Stimulated activated memory B cell treated with anti-CD40 and anti-IgM and Interleukin-4, amounts not matched to agents 10 μg/mL and 1 μg/mL and 100 μg/mL, for 72 hours (primary cell): ENCODE measurements at regions not wholly inside any gene's neighbourhood (a gene's known extent, or its start where the extent isn't known, plus 50 kb on each side); places are given as distances from the start of the nearest gene placed in this dataset.

Experiments
- ATAC-seq: fragments of 150-1000 bp; cut with Tn5 transposase; 2 replicates; pipeline ENCODE4 v1.10.0; 2021
- H3K27ac Mint-ChIP-seq: one replicate; pipeline ENCODE4 v1.8.0; 2022; ENCODE audit warnings: mild to moderate bottlenecking, mixed read lengths
- H3K27me3 Mint-ChIP-seq: one replicate; pipeline ENCODE4 v1.8.0; 2022; ENCODE audit warnings: mixed read lengths
- H3K36me3 Mint-ChIP-seq: one replicate; pipeline ENCODE4 v1.8.0; 2022; ENCODE audit warnings: mixed read lengths
- H3K4me1 Mint-ChIP-seq: one replicate; pipeline ENCODE4 v1.8.0; 2022; ENCODE audit warnings: mixed read lengths
- H3K4me3 Mint-ChIP-seq: one replicate; pipeline ENCODE4 v1.8.0; 2022; ENCODE audit warnings: mild to moderate bottlenecking, moderate library complexity, mixed read lengths
- H3K9me3 Mint-ChIP-seq: one replicate; pipeline ENCODE4 v1.8.0; 2022; ENCODE audit warnings: mixed read lengths

DNA sequence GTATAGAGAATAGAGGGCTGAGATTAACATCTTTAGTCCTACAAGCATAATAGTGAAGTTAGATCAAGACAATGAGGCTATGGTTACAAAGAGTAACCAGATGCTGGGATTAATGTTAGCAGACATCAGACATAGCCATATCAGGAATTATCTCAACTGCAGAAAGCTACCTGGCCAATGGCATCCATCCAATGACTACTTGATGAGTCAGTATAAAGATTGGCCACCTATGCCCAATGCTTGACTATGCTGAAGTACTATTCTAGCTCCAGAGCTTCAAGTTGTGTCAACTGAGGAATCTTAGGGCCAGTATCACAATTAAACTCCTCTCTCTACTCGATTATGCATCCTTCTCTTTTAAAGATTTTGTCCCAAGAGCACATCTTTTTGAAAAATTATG, 541.4 kb downstream of the PRELID2 start:
- no peaks in the 10 kb centered on the region for H3K4me1 Mint-ChIP-seq
- no peaks in the 10 kb centered on the region for H3K27me3 Mint-ChIP-seq
- H3K4me3 Mint-ChIP-seq: no peak overlapping the region
- peaks cover 3% of the 10 kb centered on the region for H3K9me3 Mint-ChIP-seq
- no peaks in the 10 kb centered on the region for H3K36me3 Mint-ChIP-seq
- no peak overlapping the region for H3K27ac Mint-ChIP-seq
- no peak for ATAC-seq

DNA sequence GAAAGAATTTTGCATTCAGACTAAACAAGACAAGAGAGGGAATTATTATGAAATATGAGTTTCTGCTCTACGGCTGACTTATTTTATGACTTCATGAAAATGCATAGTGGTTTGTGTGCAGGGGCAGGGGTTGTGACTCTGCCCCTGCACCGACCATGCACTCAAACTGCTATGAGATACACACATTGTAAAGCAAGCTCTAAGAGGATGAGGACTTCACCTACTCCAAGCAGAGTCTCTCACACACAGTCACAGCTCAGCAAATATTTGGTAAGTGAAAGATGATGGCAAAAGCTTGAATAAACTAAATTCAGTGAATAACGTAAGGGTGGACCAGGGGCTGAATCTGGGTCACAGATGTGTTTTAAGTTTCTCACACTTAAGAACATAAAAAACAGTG, 542.9 kb downstream of the PRELID2 start:
- ATAC-seq: no peak
- H3K27me3 Mint-ChIP-seq: no peaks in the 10 kb centered on the region
- no peaks in the 10 kb centered on the region for H3K36me3 Mint-ChIP-seq
- no peaks in the 10 kb centered on the region for H3K4me1 Mint-ChIP-seq
- H3K4me3 Mint-ChIP-seq: no peak overlapping the region
- H3K9me3 Mint-ChIP-seq: peaks cover 3% of the 10 kb centered on the region
- H3K27ac Mint-ChIP-seq: no peak overlapping the region

DNA sequence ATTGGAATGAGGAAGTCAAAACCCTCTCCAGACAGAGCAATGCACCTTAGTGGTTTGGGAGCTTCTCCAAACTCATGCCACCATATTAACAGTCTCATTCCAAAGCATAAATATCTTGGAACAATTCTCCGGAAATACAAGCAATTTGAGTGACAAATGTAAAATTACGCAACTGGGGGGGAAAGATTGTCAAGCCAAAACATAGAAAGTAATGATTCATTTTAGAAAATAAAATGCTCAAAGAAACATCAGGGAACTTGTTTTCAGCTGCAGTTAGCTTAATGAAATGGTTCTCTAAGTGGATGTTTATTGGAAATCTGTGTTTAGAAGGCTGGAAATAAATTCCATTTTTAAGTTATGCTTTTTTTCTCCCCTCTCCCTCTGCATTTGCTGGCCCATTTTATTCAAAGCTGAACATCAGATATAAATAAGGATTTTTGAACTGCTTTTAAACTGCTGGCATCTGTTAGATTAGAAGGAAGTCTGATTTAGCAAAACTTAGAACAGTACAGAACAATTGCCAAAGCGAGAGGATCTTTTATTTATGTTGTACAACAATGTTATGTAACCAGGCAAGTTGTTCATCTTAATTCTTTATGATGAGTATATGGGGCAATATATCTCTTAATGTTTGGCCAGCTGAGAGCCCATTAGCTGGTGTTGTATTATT, 551.9 kb downstream of the PRELID2 start:
- H3K9me3 Mint-ChIP-seq: no peaks in the 10 kb centered on the region
- no peak overlapping the region for H3K4me3 Mint-ChIP-seq
- ATAC-seq: no peak
- no peaks in the 10 kb centered on the region for H3K4me1 Mint-ChIP-seq
- no peaks in the 10 kb centered on the region for H3K27me3 Mint-ChIP-seq
- no peaks in the 10 kb centered on the region for H3K36me3 Mint-ChIP-seq
- H3K27ac Mint-ChIP-seq: no peak overlapping the region

DNA sequence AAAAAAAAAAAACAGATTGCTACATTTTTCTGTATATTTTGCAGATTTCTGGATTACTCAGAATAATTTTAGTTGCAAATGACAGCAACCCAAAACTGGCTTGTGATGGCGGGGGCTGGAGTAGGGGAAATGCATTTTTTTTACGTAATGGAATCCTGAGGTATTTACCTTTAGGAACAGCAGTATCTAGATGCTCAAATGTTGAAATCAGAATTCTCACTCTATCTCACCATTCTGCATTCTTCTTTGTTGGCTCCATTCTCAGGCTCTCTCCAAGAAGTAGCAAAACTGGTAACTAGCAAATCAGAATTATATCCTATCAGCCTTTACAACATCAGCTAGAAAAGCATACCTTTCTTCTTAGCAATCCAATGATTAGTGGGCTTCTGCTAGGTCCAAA, 554.3 kb downstream of the PRELID2 start:
- Mint-ChIP-seq H3K36me3 (no peaks in the 10 kb centered on the region), H3K27ac (no peak overlapping the region), H3K4me1 (no peaks in the 10 kb centered on the region), H3K4me3 (no peak overlapping the region), H3K9me3 (no peaks in the 10 kb centered on the region), H3K27me3 (no peaks in the 10 kb centered on the region)
- ATAC-seq: no peak

DNA sequence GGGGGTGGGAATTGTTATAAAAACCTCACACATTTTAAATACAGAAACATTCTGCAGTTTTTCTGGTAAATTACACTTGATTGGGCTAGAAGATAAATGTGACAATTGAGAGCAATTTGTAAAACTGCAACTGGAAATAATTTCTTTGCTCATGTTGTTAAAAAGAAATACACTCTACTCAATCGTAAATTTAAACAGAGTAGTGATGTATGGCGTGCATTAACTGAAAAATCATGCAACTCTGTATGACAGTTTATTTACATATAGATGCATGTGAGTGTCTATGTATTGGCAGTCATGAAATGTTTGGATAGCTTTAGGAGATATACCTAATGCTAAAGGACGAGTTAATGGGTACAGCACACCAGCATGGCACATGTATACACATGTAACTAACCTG, 554.9 kb downstream of the PRELID2 start:
- Mint-ChIP-seq H3K36me3 (no peaks in the 10 kb centered on the region), H3K4me3 (no peak overlapping the region)
- no peak for ATAC-seq

DNA sequence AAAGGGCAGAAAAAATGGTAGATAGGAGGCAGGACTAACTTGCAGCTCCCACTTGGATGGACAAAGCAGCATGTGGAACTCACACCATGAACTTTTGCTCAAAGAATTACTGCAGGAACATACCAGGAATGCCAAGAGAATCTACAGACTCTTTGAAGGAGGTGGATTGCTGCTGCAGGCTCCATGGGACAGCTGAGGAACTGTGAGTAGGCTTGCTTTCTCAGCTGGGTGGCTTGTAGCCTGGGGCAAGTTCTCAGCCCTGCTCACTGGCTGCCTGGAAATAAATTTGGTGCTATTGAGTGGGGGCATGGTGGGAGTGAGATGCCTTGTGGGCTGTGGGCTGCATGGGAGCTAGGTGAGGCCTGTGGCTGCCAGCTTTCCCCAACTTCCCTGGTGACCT, 574.5 kb downstream of the PRELID2 start:
- H3K9me3 Mint-ChIP-seq: peaks cover 4% of the 10 kb centered on the region
- no peaks in the 10 kb centered on the region for H3K27me3 Mint-ChIP-seq
- H3K4me3 Mint-ChIP-seq: no peak overlapping the region
- H3K36me3 Mint-ChIP-seq: no peaks in the 10 kb centered on the region
- no peaks in the 10 kb centered on the region for H3K4me1 Mint-ChIP-seq
- H3K27ac Mint-ChIP-seq: no peak overlapping the region
- ATAC-seq: no peak

More for the DNA sequence above, 554.9 kb downstream of the PRELID2 start:
- no peaks in the 10 kb centered on the region for H3K27me3 Mint-ChIP-seq
- no peaks in the 10 kb centered on the region for H3K9me3 Mint-ChIP-seq
- H3K27ac Mint-ChIP-seq: no peak overlapping the region
- no peaks in the 10 kb centered on the region for H3K4me1 Mint-ChIP-seq

DNA sequence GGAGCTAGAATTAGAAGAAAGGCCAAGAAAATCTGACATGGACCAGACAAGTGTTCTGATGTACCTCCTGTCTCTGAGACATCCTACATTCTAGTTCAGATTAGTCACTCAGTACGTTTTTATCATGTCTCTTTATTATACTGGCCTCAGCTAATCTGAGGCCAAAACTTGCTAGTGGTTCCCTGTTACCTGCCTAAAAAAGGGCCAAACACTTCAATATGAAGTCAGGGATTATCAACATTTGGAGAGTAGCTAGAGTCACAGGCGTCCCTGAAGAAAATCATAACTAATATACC, 587.4 kb downstream of the PRELID2 start:
- Mint-ChIP-seq H3K4me1 (no peaks in the 10 kb centered on the region), H3K9me3 (no peaks in the 10 kb centered on the region), H3K27ac (no peak overlapping the region), H3K27me3 (no peaks in the 10 kb centered on the region), H3K4me3 (no peak overlapping the region), H3K36me3 (no peaks in the 10 kb centered on the region)
- no peak for ATAC-seq

DNA sequence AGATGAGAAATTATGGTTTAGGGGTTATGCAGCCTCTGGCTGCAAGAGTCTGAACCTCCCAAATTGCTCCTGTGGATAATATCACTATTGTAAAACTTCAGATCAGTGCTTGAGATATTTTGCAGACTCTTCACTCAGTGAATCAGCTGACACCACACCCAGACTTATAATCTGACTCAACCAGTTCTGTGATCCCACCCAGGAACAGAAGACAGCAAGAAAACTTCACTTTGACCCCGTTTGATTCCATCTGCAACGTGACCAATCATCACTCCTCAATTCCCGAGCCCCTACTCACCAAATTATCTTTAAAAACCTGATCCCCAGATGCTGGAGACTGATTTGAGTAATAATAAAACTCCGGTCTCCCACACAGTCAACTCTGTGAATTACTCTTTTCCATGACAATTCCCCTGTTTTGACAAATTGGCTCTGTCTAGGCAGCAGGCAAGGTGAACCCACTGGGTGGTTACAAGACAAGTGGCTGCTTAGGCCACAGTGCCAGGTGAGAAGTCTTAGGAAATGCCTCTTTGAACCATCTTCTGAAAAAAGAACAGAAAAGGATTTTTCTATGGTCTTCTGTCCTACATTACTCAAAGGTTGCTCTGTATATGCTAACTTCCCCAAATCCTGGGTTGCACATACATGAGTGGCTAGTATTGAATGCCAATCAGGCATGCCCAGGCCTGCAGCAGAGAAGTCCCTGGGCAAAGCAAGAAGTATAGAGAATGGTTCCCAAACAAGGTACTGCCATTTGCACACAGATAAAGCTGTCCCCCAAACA, 588.0 kb downstream of the PRELID2 start:
- Mint-ChIP-seq H3K4me3 (no peak overlapping the region), H3K27ac (no peak overlapping the region), H3K27me3 (no peaks in the 10 kb centered on the region), H3K4me1 (no peaks in the 10 kb centered on the region), H3K36me3 (no peaks in the 10 kb centered on the region), H3K9me3 (no peaks in the 10 kb centered on the region)
- no peak for ATAC-seq

DNA sequence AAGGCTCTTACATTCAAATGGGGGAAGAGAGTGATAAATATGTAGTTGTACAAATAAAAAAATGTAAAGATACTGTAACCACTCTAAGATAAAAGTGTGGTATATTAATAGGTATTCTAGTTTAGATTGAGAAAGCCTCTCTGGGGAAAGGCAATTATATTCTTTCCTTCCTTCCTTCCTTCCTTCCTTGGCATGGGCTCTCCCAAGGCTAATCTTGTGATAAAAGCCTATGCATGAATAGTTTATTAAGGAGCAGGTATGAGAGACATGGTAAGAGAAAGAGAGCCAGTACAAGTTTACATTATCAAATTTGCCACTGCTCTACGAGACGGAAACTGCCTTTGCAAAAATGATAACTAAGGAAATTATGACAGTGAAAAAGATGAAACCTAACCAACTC, 588.8 kb downstream of the PRELID2 start:
- no peaks in the 10 kb centered on the region for H3K36me3 Mint-ChIP-seq
- no peaks in the 10 kb centered on the region for H3K4me1 Mint-ChIP-seq
- no peak for ATAC-seq
- no peak overlapping the region for H3K4me3 Mint-ChIP-seq
- no peaks in the 10 kb centered on the region for H3K9me3 Mint-ChIP-seq
- H3K27me3 Mint-ChIP-seq: no peaks in the 10 kb centered on the region
- no peak overlapping the region for H3K27ac Mint-ChIP-seq

DNA sequence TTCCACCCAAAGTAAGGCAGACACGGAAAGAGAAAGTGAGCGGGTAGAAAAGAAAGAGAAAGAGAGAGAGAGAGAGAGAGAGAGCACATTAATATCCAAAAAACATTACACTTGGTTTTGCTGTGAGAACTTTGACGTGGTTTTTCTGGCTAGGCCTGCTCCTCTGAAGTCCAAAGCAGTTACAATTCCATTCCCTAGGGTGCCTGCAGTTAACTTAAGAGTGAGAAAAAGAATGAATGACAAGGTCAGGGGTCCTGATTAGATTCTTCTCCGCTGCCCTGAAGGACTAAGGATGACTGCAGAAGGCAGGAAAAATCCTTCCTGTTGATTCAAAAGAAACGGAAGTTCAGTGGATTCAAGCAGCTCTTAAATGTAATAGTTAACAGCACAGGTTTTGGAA, 589.8 kb downstream of the PRELID2 start:
- Mint-ChIP-seq H3K27me3 (no peaks in the 10 kb centered on the region), H3K27ac (no peak overlapping the region), H3K36me3 (no peaks in the 10 kb centered on the region), H3K4me3 (no peak overlapping the region), H3K9me3 (no peaks in the 10 kb centered on the region), H3K4me1 (no peaks in the 10 kb centered on the region)
- no peak for ATAC-seq

DNA sequence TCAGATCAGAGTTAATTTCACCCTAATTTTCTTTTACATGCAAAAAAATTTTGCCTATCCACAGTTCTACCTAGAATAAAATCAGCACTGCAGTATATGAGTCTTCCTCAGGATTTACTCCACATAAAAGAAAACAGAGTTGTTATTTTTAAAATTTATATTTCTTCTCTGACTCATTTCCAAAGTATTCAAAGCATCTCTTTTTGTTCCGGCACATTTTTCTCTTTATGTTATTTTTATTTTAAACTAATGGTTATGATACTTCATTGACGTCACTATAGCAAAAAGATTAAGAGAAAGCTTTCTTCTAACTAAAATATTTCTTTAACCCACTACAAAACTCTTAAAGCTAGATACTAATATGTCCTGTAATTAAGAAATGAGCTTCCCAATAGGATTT, 590.4 kb downstream of the PRELID2 start:
- Mint-ChIP-seq H3K36me3 (no peaks in the 10 kb centered on the region), H3K4me1 (no peaks in the 10 kb centered on the region), H3K27ac (no peak overlapping the region), H3K4me3 (no peak overlapping the region), H3K27me3 (no peaks in the 10 kb centered on the region), H3K9me3 (no peaks in the 10 kb centered on the region)
- ATAC-seq: no peak

DNA sequence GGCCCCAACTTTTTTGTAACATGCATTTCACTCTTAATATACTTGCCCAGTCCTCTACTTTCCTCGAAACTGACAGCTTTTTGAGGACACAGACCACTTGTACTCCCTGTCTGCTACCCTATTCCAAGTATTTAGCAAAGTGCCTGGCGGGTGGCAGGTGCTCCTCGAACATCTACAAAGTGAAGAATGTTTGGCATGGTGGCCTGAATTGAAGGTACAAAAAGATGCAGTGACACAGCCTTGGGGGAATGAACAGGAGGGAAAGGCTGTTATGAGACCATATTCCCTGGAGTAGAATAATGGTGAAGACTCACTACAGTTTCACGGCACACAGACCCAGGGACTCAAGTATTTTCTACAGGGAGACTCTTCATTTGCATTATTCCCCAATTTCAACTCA, 590.9 kb downstream of the PRELID2 start:
- Mint-ChIP-seq H3K27me3 (no peaks in the 10 kb centered on the region), H3K9me3 (no peaks in the 10 kb centered on the region), H3K4me3 (no peak overlapping the region), H3K27ac (no peak overlapping the region), H3K36me3 (no peaks in the 10 kb centered on the region), H3K4me1 (no peaks in the 10 kb centered on the region)
- no peak for ATAC-seq

DNA sequence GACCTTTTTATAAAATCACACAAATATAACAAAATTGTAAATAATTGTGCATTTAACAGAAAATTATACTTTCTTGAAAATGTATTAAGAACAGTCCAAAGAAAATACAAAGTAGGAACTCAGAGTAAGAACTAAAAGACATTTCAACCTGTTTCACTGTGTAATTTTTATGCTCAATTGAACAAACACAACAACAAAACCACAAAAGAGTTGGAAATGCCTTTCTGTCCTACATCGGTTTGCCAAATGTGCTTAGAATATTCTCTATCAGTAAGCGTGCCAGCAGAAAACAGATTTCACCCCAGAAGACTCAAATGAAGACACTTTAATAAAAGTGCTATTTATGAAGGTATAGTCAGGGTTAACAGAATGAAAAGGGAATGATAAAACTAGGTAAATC, 592.1 kb downstream of the PRELID2 start:
- Mint-ChIP-seq H3K4me3 (no peak overlapping the region), H3K9me3 (no peaks in the 10 kb centered on the region), H3K27me3 (peaks cover 8% of the 10 kb centered on the region), H3K4me1 (no peaks in the 10 kb centered on the region), H3K27ac (no peak overlapping the region), H3K36me3 (no peaks in the 10 kb centered on the region)
- no peak for ATAC-seq

DNA sequence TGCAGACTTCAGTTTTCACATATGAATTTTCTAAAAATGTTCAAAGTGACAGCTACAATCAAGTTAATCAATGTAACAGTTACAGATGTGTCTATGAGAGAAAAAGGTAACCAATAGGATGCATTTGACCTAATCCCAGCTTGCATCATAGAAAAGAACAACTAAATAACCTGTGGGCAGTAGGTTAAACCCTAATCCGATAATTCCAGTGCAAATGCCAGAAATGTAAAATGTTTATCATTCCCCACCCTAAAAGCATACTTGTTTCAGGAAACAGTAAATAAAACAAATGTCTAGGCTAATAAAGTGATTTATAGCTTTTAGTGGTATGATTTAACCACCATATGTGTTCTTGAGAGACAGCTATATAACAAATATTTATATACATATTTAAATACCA, 592.6 kb downstream of the PRELID2 start:
- H3K27ac Mint-ChIP-seq: no peak overlapping the region
- H3K36me3 Mint-ChIP-seq: no peaks in the 10 kb centered on the region
- peaks cover 8% of the 10 kb centered on the region for H3K27me3 Mint-ChIP-seq
- H3K4me1 Mint-ChIP-seq: no peaks in the 10 kb centered on the region
- no peak overlapping the region for H3K4me3 Mint-ChIP-seq
- no peak for ATAC-seq
- H3K9me3 Mint-ChIP-seq: no peaks in the 10 kb centered on the region

DNA sequence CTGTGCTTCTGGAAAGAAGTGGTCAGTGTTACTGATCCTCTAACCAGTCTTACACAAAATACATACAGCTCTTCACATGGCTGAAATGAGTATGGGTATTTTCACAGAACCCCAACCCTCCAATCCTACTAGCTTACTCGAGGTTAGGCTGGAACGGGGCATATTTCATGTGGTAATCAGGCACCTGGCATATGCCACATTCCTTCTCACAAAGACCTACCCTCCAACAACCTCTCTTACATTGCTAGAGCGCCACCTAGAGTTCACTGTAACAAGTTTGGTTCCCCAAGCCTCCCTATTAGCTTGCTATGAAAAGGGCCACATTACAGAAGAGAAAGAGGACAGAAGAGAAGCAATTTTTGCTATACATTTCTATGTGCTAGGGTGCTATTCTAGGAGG, 597.3 kb downstream of the PRELID2 start:
- Mint-ChIP-seq H3K36me3 (no peaks in the 10 kb centered on the region), H3K9me3 (no peaks in the 10 kb centered on the region), H3K4me1 (no peaks in the 10 kb centered on the region), H3K27ac (no peak overlapping the region), H3K4me3 (no peak overlapping the region), H3K27me3 (peaks cover 8% of the 10 kb centered on the region)
- ATAC-seq: no peak

DNA sequence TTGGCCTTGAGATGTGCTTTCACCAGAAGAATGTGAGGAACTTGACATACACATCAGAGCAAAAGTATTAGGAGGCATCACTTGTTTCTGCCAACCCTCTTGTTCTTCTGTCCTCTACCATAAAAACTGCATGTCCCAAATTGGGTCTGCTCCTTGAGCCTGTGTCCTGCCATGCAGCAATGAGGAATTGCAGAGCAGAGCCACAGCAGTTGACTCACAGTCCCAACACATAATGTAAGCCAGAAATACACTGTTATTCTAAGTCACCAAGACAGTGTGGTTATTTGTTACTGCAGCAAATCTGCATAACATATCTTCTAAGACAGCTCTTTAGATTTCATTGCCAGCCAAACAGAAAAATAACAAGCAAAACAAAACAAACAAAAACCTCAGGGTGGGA, 598.2 kb downstream of the PRELID2 start:
- ATAC-seq: no peak
- Mint-ChIP-seq H3K9me3 (no peaks in the 10 kb centered on the region), H3K4me3 (no peak overlapping the region), H3K27me3 (peaks cover 8% of the 10 kb centered on the region), H3K36me3 (no peaks in the 10 kb centered on the region), H3K4me1 (no peaks in the 10 kb centered on the region), H3K27ac (no peak overlapping the region)
